Panc1 (cell line): ENCODE measurements at regions not wholly inside any gene's neighbourhood (a gene's known extent, or its start where the extent isn't known, plus 50 kb on each side); places are given as distances from the start of the nearest gene placed in this dataset.

Source experiments
- ATAC-seq: fragments of 200-7000 bp; cut with Tn5 transposase; 2 replicates; pipeline ENCODE4 v1.9.1; 2020; ENCODE audit warnings: mild to moderate bottlenecking, moderate library complexity
- BruUV-seq: library from RNA; stranded (reverse); fragments of 400-500 nt; replicated peaks from 2 replicates; lab custom pipeline; 2021; lab: Mats Ljungman, UMichigan
- CTCF ChIA-PET: fragments of 300-600 bp; sonication (Branson Sonifier 250); formaldehyde crosslinking; loops from one replicate; lab custom pipeline; 2022; ENCODE audit warnings: antibody characterized with exemption; lab: Charles Lee
- POLR2A ChIA-PET: fragments of 300-600 bp; sonication (Branson Sonifier 250); formaldehyde crosslinking; loops from one replicate; lab custom pipeline; 2022; ENCODE audit warnings: antibody characterized with exemption; lab: Charles Lee
- DNase-seq: peaks from one replicate; pipeline ENCODE4 v3.0.0-alpha.2; 2010; ENCODE audit warnings: low read depth, low spot score
- H3K27ac ChIP-seq: 2 replicates; pipeline ENCODE4 v1.5.1; 2011; ENCODE audit warnings: mild to moderate bottlenecking, low read length, inconsistent platforms
- H3K27me3 ChIP-seq: fragments of 200-500 bp; sonication (Bioruptor generic); 2 replicates; pipeline ENCODE4 v1.6.0; 2014; ENCODE audit warnings: low read length, inconsistent platforms; ENCODE audit not compliant: control insufficient read depth, insufficient read depth
- H3K36me3 ChIP-seq: fragments of 200-500 bp; sonication (Bioruptor generic); 2 replicates; pipeline ENCODE4 v1.5.1; 2014; ENCODE audit warnings: inconsistent platforms, mild to moderate bottlenecking, low read length, moderate library complexity; ENCODE audit not compliant: control insufficient read depth, insufficient read depth
- H3K4me1 ChIP-seq: 2 replicates; pipeline ENCODE4 v1.5.1; 2011; ENCODE audit warnings: inconsistent platforms, mild to moderate bottlenecking, low read length, moderate library complexity; ENCODE audit not compliant: control insufficient read depth, insufficient read depth
- H3K4me3 ChIP-seq, 2 experiments: 2 replicates each; pipeline ENCODE4 v1.5.1; 2011 to 2012; ENCODE audit warnings: low read depth in 2 of 2, low read length in 2 of 2, mild to moderate bottlenecking in 2 of 2, inconsistent platforms in 1 of 2, moderate library complexity in 1 of 2
- H3K9me3 ChIP-seq: fragments of 200-500 bp; sonication (Bioruptor generic); 2 replicates; pipeline ENCODE4 v1.5.1; 2014; ENCODE audit warnings: low read depth, mild to moderate bottlenecking, inconsistent platforms, low read length, moderate library complexity; ENCODE audit not compliant: control insufficient read depth, insufficient read depth
- POLR2AphosphoS5 ChIP-seq: IDR thresholded peaks from 2 replicates; pipeline ENCODE4 v1.6.1; 2012; ENCODE audit warnings: mild to moderate bottlenecking, low read depth, low read length, moderate library complexity
- SIN3A ChIP-seq: IDR thresholded peaks from 2 replicates; pipeline ENCODE4 v1.6.1; 2012; ENCODE audit warnings: low read depth, mild to moderate bottlenecking, low read length, moderate library complexity, borderline replicate concordance; ENCODE audit not compliant: insufficient read depth
- TCF7L2 ChIP-seq: IDR thresholded peaks from 2 replicates; pipeline ENCODE4 v1.6.1; 2011; ENCODE audit warnings: mild to moderate bottlenecking, low read depth, low read length, inconsistent platforms
- in situ Hi-C: cut with HindIII; loops from 2 replicates; pipeline ENCODE4 v1.10.0; 2016; ENCODE audit warnings: low sequenced_read_pairs, low pct_unique_long_range_greater_than_20kb
- intact Hi-C: fragments of 100-400 bp; cut with micrococcal nuclease; formaldehyde crosslinking; loops from one replicate; pipeline ENCODE4 v1.10.0; 2022; ENCODE audit not compliant: unreplicated experiment
- TF ChIP-seq, protein P1 (sequence below), 2 experiments: IDR thresholded peaks; 2 replicates each; pipeline ENCODE4 v1.6.1; 2011 to 2012; ENCODE audit warnings: low read depth in 2 of 2, control low read depth in 1 of 2, low read length in 1 of 2, mild to moderate bottlenecking in 1 of 2, moderate library complexity in 1 of 2; ENCODE audit not compliant: insufficient read depth in 1 of 2
- TF ChIP-seq, protein P2 (sequence below): fragments of 450-650 bp; IDR thresholded peaks from 2 replicates; pipeline ENCODE4 v1.5.1; 2017; ENCODE audit warnings: mild to moderate bottlenecking

DNA sequence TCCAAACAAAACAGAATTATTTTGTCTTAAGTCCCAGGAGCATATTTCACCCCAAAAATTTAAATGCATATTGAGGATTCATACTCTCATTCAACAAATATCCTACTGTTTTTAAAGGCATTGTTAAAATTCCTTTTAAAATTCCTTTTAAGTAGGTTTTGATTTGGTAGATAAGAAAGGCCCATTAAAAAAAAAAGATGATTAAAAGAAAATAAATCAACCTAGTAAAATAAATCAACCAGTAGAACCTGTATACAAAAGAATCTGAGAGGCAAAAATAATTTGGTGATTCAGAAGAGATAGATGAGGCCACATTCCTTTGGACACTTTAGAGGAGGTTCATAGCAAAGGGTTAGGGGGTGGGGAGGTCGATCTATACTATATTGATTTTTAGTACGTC lies 585.3 kb upstream of the TLE4 start:
- DNase-seq (no peak), ATAC-seq (no peak)
- H3K4me1 ChIP-seq, result no peaks in the 10 kb centered on the region
- H3K27ac ChIP-seq, result no peak overlapping the region
- no peak overlapping the region for H3K4me3 ChIP-seq
- in situ Hi-C loops, result no loop called here
- no peaks in the 10 kb centered on the region for H3K27me3 ChIP-seq
- intact Hi-C loops, result no loop called here
- no peaks in the 10 kb centered on the region for H3K36me3 ChIP-seq
- ChIA-PET POLR2A (no interaction called here), CTCF (no interaction called here)
- no TSS peak for BruUV-seq
- H3K9me3 ChIP-seq, result no peaks in the 10 kb centered on the region
- no peak for TF ChIP-seq POLR2AphosphoS5
- no peak for TF ChIP-seq TCF7L2
- TF ChIP-seq SIN3A, result no peak
- TF ChIP-seq, protein P1, sequence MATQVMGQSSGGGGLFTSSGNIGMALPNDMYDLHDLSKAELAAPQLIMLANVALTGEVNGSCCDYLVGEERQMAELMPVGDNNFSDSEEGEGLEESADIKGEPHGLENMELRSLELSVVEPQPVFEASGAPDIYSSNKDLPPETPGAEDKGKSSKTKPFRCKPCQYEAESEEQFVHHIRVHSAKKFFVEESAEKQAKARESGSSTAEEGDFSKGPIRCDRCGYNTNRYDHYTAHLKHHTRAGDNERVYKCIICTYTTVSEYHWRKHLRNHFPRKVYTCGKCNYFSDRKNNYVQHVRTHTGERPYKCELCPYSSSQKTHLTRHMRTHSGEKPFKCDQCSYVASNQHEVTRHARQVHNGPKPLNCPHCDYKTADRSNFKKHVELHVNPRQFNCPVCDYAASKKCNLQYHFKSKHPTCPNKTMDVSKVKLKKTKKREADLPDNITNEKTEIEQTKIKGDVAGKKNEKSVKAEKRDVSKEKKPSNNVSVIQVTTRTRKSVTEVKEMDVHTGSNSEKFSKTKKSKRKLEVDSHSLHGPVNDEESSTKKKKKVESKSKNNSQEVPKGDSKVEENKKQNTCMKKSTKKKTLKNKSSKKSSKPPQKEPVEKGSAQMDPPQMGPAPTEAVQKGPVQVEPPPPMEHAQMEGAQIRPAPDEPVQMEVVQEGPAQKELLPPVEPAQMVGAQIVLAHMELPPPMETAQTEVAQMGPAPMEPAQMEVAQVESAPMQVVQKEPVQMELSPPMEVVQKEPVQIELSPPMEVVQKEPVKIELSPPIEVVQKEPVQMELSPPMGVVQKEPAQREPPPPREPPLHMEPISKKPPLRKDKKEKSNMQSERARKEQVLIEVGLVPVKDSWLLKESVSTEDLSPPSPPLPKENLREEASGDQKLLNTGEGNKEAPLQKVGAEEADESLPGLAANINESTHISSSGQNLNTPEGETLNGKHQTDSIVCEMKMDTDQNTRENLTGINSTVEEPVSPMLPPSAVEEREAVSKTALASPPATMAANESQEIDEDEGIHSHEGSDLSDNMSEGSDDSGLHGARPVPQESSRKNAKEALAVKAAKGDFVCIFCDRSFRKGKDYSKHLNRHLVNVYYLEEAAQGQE (IDR thresholded peaks at IDR 0.05; ENCODE audit: insufficient read depth in 1 of 2, low read depth in 2 of 2, low read length in 1 of 2), result no peak
- TF ChIP-seq, protein P2, sequence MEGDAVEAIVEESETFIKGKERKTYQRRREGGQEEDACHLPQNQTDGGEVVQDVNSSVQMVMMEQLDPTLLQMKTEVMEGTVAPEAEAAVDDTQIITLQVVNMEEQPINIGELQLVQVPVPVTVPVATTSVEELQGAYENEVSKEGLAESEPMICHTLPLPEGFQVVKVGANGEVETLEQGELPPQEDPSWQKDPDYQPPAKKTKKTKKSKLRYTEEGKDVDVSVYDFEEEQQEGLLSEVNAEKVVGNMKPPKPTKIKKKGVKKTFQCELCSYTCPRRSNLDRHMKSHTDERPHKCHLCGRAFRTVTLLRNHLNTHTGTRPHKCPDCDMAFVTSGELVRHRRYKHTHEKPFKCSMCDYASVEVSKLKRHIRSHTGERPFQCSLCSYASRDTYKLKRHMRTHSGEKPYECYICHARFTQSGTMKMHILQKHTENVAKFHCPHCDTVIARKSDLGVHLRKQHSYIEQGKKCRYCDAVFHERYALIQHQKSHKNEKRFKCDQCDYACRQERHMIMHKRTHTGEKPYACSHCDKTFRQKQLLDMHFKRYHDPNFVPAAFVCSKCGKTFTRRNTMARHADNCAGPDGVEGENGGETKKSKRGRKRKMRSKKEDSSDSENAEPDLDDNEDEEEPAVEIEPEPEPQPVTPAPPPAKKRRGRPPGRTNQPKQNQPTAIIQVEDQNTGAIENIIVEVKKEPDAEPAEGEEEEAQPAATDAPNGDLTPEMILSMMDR, result no peak

DNA sequence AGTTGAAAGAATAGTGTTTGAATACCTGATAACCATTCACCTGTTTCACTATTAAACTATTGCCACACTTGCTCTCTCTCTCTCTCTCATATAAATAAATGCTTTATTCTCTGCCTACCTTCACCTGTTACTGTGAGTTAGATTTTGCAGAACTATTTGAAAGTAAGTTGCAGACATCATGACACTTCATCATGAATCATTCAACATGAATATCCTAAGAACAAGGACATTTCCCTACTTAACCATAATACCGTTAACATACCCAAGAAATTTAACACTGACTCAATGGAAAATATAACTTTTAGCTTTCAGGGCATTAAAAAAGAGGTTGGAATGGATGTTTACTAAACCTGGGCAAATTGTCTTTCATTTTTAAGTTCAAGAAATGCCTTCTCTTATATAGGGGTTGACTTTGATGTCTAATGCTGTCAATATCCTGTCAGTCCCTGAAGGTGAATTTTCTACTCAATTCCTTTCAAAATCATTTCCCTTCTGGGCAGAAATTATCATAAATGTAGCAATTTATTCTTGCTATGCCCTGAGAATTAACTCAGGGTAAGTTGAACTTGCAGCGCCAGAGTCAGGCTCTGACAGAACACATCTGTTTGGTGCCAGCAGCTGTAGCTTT lies 582.6 kb upstream of the TLE4 start:
- ATAC-seq, result no peak
- no TSS peak for BruUV-seq
- H3K36me3 ChIP-seq, result no peaks in the 10 kb centered on the region
- ChIA-PET CTCF (no interaction called here), POLR2A (no interaction called here)
- no peak for DNase-seq
- intact Hi-C loops (no loop called here), in situ Hi-C loops (no loop called here)
- no peaks in the 10 kb centered on the region for H3K4me1 ChIP-seq
- H3K4me3 ChIP-seq, result no peak overlapping the region
- no peaks in the 10 kb centered on the region for H3K9me3 ChIP-seq
- no peak overlapping the region for H3K27ac ChIP-seq
- TF ChIP-seq POLR2AphosphoS5 (no peak), TCF7L2 (no peak), SIN3A (no peak)
- TF ChIP-seq, protein P2, result no peak
- TF ChIP-seq, protein P1 (IDR thresholded peaks at IDR 0.05; ENCODE audit: insufficient read depth in 1 of 2, low read depth in 2 of 2, low read length in 1 of 2), result no peak
- H3K27me3 ChIP-seq, result no peaks in the 10 kb centered on the region
